ENCODE measurements at regions not wholly inside any gene's neighbourhood (a gene's known extent, or its start where the extent isn't known, plus 50 kb on each side); places are given as distances from the start of the nearest gene placed in this dataset.
"Not testable (repeated sequence)": the region's sequence is repeated elsewhere in the genome, so short reads cannot be mapped to it uniquely, and the experiment has no call there.

DNA sequence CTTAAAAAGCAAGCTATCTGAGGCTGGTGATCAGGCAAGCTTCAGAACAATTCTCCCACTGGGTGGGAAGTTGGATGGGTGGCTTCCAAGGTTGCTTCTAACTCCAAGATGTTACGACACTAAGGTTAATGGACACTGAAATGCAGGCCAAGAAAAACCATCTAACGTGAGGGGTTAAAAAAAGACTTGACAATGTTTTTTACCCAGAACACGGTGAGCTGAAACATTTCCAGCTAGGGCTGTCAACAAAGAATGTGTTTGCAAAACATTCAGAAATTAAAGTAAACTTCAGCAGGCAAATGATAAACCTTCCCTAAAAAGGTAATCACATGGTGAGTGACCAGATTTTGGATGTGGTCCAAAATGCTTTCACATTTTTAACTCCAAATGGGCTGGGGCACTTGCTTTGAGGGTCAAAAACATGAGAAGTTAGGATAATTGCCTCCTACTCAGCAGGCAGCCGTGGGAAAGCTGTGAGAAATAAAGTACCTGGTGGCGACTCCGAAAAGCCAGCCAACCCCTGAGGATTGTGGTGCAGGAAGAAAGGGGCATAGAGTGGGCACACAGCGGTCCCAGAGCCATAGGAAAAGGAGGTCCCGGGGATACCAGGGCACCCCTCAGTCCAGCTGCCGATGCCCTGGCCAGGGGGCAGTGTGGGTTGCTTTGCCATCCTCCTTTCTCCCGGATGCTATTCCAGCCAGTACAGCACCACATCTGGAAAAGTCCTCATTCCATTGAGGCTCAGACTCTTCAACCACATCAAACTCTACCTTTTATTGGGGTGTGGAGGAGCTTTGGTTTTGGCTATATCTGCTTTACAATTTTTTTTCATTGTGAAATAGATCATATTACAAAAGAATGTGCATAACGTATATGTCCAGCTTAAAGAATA, 90.0 kb upstream of the ATL2 start:
- Histone ChIP-seq H3K9ac (ENCODE audit: low read depth, low read length) (no peak overlapping the region), H3K27me3 (ENCODE audit: control insufficient read depth, insufficient read depth, low read length) (no peaks in the 10 kb centered on the region), H3K27ac (ENCODE audit: low read depth, low read length) (no peak overlapping the region)

GRCh38 chr2:38466409-38466808, 89.3 kb upstream of the ATL2 start:
- no peaks in the 10 kb centered on the region for H3K36me3 ChIP-seq (ENCODE audit: control insufficient read depth, insufficient read depth, low read length)
- H3K9me3 ChIP-seq (ENCODE audit: control insufficient read depth, insufficient read depth, low read length) = no peaks in the 10 kb centered on the region
- no peaks in the 10 kb centered on the region for H3K27me3 ChIP-seq (ENCODE audit: control insufficient read depth, insufficient read depth, low read length)
- H3K27ac ChIP-seq (ENCODE audit: low read depth, low read length) = no peak overlapping the region
- H3K4me3 ChIP-seq (ENCODE audit: low read depth, low read length) = no peak overlapping the region
- H3K4me1 ChIP-seq (ENCODE audit: control insufficient read depth, insufficient read depth, low read length) = 0 out of 2 replicates have a peak, but pooled peaks cover 5% of the 10 kb centered on the region
- no peak overlapping the region for H3K9ac ChIP-seq (ENCODE audit: low read depth, low read length)

More for the DNA sequence above, 90.0 kb upstream of the ATL2 start:
- Histone ChIP-seq H3K4me3 (ENCODE audit: low read depth, low read length) (no peak overlapping the region), H3K36me3 (ENCODE audit: control insufficient read depth, insufficient read depth, low read length) (no peaks in the 10 kb centered on the region), H3K4me1 (ENCODE audit: control insufficient read depth, insufficient read depth, low read length) (0 out of 2 replicates have a peak, but pooled peaks cover 5% of the 10 kb centered on the region), H3K9me3 (ENCODE audit: control insufficient read depth, insufficient read depth, low read length) (no peaks in the 10 kb centered on the region)

DNA sequence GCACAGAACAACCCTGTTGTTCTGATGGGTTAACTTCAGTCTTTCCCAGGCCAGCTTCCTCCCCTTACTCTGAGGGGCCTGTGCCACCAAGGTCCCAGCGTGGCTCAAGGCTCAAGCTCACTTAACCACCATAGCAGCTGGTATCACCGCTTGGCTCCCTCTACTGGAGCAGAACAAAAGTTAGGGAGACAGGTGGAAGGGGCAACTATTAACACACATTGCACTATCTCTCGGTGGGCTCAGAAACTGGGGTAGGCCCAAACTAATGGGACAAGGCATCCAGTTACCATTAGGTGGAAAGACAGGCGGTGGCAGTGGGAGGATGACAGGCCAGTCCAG, 88.7 kb upstream of the ATL2 start:
- Histone ChIP-seq H3K4me1 (ENCODE audit: control insufficient read depth, insufficient read depth, low read length) (0 out of 2 replicates have a peak, but pooled peaks cover 5% of the 10 kb centered on the region), H3K36me3 (ENCODE audit: control insufficient read depth, insufficient read depth, low read length) (no peaks in the 10 kb centered on the region), H3K4me3 (ENCODE audit: low read depth, low read length) (no peak overlapping the region), H3K27me3 (ENCODE audit: control insufficient read depth, insufficient read depth, low read length) (no peaks in the 10 kb centered on the region), H3K9me3 (ENCODE audit: control insufficient read depth, insufficient read depth, low read length) (no peaks in the 10 kb centered on the region), H3K27ac (ENCODE audit: low read depth, low read length) (no peak overlapping the region), H3K9ac (ENCODE audit: low read depth, low read length) (no peak overlapping the region)

DNA sequence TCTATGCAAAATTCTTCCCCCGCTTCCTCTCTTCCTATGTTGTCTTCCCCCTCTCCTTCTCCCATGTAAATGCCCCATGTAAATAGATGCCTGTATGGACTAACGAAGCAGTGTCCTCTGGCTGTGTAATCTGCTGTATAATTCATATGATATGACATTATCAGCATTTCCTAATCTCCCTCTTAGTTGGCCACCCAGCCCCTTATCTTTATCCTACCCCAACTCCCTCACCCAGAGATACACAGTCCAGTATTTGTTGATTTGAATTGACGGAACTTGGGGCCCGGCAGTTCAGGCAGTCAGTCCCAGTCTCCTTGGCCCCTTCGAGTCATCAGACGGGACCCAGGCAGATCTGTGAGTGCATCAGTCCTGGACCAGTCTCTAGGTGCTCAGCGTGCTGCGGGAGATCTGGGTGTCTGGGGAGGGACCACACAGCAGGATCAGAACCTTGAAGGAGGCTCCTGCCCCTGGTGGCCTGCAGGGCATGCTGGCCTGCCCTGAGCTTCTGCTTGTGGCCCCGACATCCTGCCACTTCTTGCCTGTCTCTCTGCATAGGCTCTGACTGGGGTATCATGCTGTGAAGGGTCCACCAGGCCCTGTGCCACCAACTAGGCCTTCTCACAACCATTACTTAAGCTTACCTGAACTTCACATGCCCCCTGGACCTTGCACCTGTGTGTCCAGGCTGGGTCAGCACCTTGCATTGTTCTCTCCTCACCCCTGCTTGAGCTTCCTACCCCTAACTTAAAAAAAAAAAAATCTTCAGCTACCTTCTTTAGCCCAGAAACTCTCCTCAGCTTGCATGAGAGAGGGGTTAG, 88.1 kb upstream of the ATL2 start:
- Histone ChIP-seq H3K9ac (ENCODE audit: low read depth, low read length) (no peak overlapping the region), H3K36me3 (ENCODE audit: control insufficient read depth, insufficient read depth, low read length) (no peaks in the 10 kb centered on the region), H3K9me3 (ENCODE audit: control insufficient read depth, insufficient read depth, low read length) (no peaks in the 10 kb centered on the region), H3K4me3 (ENCODE audit: low read depth, low read length) (no peak overlapping the region), H3K4me1 (ENCODE audit: control insufficient read depth, insufficient read depth, low read length) (0 out of 2 replicates have a peak, but pooled peaks cover 5% of the 10 kb centered on the region), H3K27ac (ENCODE audit: low read depth, low read length) (no peak overlapping the region), H3K27me3 (ENCODE audit: control insufficient read depth, insufficient read depth, low read length) (no peaks in the 10 kb centered on the region)

GRCh38 chr2:38463752-38464151, 86.7 kb upstream of the ATL2 start:
- H3K27me3 ChIP-seq (ENCODE audit: control insufficient read depth, insufficient read depth, low read length) = no peaks in the 10 kb centered on the region
- H3K9ac ChIP-seq (ENCODE audit: low read depth, low read length) = no peak overlapping the region
- H3K4me1 ChIP-seq (ENCODE audit: control insufficient read depth, insufficient read depth, low read length) = 0 out of 2 replicates have a peak, but pooled peaks cover 5% of the 10 kb centered on the region
- no peaks in the 10 kb centered on the region for H3K36me3 ChIP-seq (ENCODE audit: control insufficient read depth, insufficient read depth, low read length)
- no peak overlapping the region for H3K27ac ChIP-seq (ENCODE audit: low read depth, low read length)
- H3K4me3 ChIP-seq (ENCODE audit: low read depth, low read length) = no peak overlapping the region
- H3K9me3 ChIP-seq (ENCODE audit: control insufficient read depth, insufficient read depth, low read length) = no peaks in the 10 kb centered on the region

DNA sequence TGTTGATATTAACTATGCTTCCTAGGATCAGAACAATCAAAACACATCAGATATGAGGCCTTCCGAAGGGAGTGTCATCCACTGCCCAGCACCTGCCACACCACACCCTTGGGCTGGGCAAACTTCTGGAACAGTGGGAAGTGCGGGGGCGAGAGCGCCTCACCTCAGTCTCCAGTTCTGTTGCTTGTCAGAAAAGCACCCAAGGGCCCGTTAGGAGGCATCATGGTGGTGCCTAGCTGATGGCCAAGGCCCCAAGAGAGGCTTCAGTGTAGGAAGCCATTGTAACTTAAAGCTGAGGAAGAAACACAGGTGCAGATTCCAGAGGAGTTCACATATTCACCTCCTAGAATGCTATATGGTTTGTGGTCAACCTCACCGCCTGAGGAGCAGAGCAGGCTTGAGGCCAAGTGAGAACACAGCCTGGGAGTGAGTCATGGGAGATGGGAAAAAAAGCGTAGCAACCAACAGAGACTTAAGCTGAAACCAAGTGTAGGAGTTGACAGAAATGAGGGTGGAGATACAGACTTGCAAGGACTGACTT, 85.1 kb upstream of the ATL2 start:
- Histone ChIP-seq H3K9me3 (ENCODE audit: control insufficient read depth, insufficient read depth, low read length) (no peaks in the 10 kb centered on the region), H3K4me1 (ENCODE audit: control insufficient read depth, insufficient read depth, low read length) (0 out of 2 replicates have a peak, but pooled peaks cover 5% of the 10 kb centered on the region), H3K27me3 (ENCODE audit: control insufficient read depth, insufficient read depth, low read length) (no peaks in the 10 kb centered on the region), H3K4me3 (ENCODE audit: low read depth, low read length) (no peak overlapping the region), H3K27ac (ENCODE audit: low read depth, low read length) (no peak overlapping the region), H3K36me3 (ENCODE audit: control insufficient read depth, insufficient read depth, low read length) (no peaks in the 10 kb centered on the region), H3K9ac (ENCODE audit: low read depth, low read length) (no peak overlapping the region)

- no peak overlapping the region for H3K27ac ChIP-seq (ENCODE audit: low read depth, low read length)
- H3K9ac ChIP-seq (ENCODE audit: low read depth, low read length) = no peak overlapping the region
- H3K36me3 ChIP-seq (ENCODE audit: control insufficient read depth, insufficient read depth, low read length) = no peaks in the 10 kb centered on the region
- H3K4me3 ChIP-seq (ENCODE audit: low read depth, low read length) = no peak overlapping the region
- no peaks in the 10 kb centered on the region for H3K27me3 ChIP-seq (ENCODE audit: control insufficient read depth, insufficient read depth, low read length)
- H3K9me3 ChIP-seq (ENCODE audit: control insufficient read depth, insufficient read depth, low read length) = no peaks in the 10 kb centered on the region
- H3K4me1 ChIP-seq (ENCODE audit: control insufficient read depth, insufficient read depth, low read length) = 0 out of 2 replicates have a peak, but pooled peaks cover 5% of the 10 kb centered on the region
Observed at GRCh38 chr2:38461470-38461869, 84.4 kb upstream of the ATL2 start.

DNA sequence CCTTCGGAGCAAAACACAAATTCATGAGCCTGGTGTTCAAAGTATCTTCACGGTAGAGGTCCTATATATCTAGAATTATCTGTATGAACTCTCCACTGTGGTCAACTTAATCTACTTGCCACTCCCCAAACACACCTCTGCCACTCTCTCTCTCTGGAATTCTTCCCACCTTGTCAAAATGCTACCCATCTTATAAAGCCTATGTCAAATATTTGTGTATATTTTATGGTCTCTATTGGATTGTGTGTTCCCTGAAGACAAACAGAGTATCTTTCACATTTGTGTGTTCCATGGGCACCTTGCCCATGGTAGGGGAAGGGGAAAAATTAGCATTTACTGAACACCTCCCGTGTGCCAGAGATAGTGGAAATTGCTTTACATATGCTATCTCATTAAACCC, 83.2 kb upstream of the ATL2 start:
- Histone ChIP-seq H3K4me1 (ENCODE audit: control insufficient read depth, insufficient read depth, low read length) (0 out of 2 replicates have a peak, but pooled peaks cover 2% of the 10 kb centered on the region), H3K36me3 (ENCODE audit: control insufficient read depth, insufficient read depth, low read length) (no peaks in the 10 kb centered on the region), H3K9ac (ENCODE audit: low read depth, low read length) (no peak overlapping the region), H3K4me3 (ENCODE audit: low read depth, low read length) (no peak overlapping the region), H3K27ac (ENCODE audit: low read depth, low read length) (no peak overlapping the region), H3K9me3 (ENCODE audit: control insufficient read depth, insufficient read depth, low read length) (no peaks in the 10 kb centered on the region), H3K27me3 (ENCODE audit: control insufficient read depth, insufficient read depth, low read length) (no peaks in the 10 kb centered on the region)

DNA sequence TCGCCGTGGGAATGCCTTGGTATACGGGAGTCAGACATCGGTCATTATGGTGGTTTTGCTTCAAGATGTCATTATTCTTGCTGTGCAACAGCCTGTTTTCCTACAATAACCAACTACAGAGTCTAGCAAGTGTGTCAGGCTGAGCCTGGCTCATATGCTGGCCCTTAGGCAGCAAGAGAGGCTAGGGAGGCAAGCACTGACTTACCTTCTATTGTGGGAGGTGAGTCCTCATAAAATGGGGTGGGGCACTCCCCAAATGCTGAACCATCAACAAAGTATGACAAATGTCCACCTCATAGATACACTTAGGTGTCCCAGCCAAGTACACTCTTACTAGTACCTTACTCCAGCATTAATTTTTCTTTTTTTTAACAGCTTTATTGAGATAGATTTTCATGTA, 77.0 kb upstream of the ATL2 start:
- no peaks in the 10 kb centered on the region for H3K9me3 ChIP-seq (ENCODE audit: control insufficient read depth, insufficient read depth, low read length)
- H3K36me3 ChIP-seq (ENCODE audit: control insufficient read depth, insufficient read depth, low read length) = no peaks in the 10 kb centered on the region
- H3K4me1 ChIP-seq (ENCODE audit: control insufficient read depth, insufficient read depth, low read length) = 0 out of 2 replicates have a peak, but pooled peaks cover 3% of the 10 kb centered on the region
- no peak overlapping the region for H3K9ac ChIP-seq (ENCODE audit: low read depth, low read length)
- H3K27me3 ChIP-seq (ENCODE audit: control insufficient read depth, insufficient read depth, low read length) = no peaks in the 10 kb centered on the region
- no peak overlapping the region for H3K27ac ChIP-seq (ENCODE audit: low read depth, low read length)
- H3K4me3 ChIP-seq (ENCODE audit: low read depth, low read length) = no peak overlapping the region

DNA sequence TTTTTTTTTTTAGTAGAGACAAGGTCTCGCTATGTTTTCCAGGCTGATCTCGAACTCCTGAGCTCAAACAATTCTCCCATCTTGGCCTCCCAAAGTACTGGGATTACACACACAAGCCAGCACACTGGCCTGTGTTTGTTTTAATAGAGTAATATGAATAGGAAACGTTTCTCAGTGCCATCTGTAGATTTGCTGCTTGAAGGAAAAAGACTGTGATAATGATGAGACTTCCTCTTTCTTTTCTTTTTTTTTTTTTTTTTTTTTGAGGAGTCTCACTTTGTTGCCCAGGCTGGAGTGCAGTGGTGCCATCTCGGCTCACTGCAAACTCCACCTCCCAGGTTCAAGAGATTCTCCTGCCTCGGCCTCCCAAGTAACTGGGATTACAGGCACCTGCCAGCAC, 74.7 kb upstream of the ATL2 start:
- H3K9ac ChIP-seq (ENCODE audit: low read depth, low read length); H3K4me3 ChIP-seq (ENCODE audit: low read depth, low read length); H3K27ac ChIP-seq (ENCODE audit: low read depth, low read length); H3K36me3 ChIP-seq (ENCODE audit: control insufficient read depth, insufficient read depth, low read length); H3K9me3 ChIP-seq (ENCODE audit: control insufficient read depth, insufficient read depth, low read length); H3K27me3 ChIP-seq (ENCODE audit: control insufficient read depth, insufficient read depth, low read length): not testable (repeated sequence)
- peaks cover 10% of the 10 kb centered on the region for H3K4me1 ChIP-seq (ENCODE audit: control insufficient read depth, insufficient read depth, low read length)

- no peak overlapping the region for H3K4me3 ChIP-seq (ENCODE audit: low read depth, low read length)
- H3K27me3 ChIP-seq (ENCODE audit: control insufficient read depth, insufficient read depth, low read length) = no peaks in the 10 kb centered on the region
Observed at GRCh38 chr2:38450509-38450908, 73.4 kb upstream of the ATL2 start.

More at GRCh38 chr2:38450509-38450908, 73.4 kb upstream of the ATL2 start:
- Histone ChIP-seq H3K27ac (ENCODE audit: low read depth, low read length) (no peak overlapping the region), H3K36me3 (ENCODE audit: control insufficient read depth, insufficient read depth, low read length) (no peaks in the 10 kb centered on the region), H3K9ac (ENCODE audit: low read depth, low read length) (no peak overlapping the region), H3K4me1 (ENCODE audit: control insufficient read depth, insufficient read depth, low read length) (peaks cover 14% of the 10 kb centered on the region), H3K9me3 (ENCODE audit: control insufficient read depth, insufficient read depth, low read length) (no peaks in the 10 kb centered on the region)
